ENCODE measurements at regions not wholly inside any gene's neighbourhood (a gene's known extent, or its start where the extent isn't known, plus 50 kb on each side); places are given as distances from the start of the nearest gene placed in this dataset.
A peak's percentile ranks its signal among the peaks of the same experiment; 100 is the strongest.

- intact Hi-C loops (cut with DNase I; ENCODE audit: low total_unique reads): no loop called here
- 94 to 99% methylated on average over 2 of the region's 2 CpGs for WGBS, 2 donors
- no peak for DNase-seq (ENCODE audit: low spot score in 2 of 2)
Measured at GRCh38 chr5:36370073-36370472, 68.4 kb upstream of the RANBP3L start.

GRCh38 chr5:36371366-36371765 lies 69.7 kb upstream of the RANBP3L start:
- TF ChIP-seq POLR2A (IDR thresholded peaks at IDR 0.05): no peak
- TF ChIP-seq, protein P1, sequence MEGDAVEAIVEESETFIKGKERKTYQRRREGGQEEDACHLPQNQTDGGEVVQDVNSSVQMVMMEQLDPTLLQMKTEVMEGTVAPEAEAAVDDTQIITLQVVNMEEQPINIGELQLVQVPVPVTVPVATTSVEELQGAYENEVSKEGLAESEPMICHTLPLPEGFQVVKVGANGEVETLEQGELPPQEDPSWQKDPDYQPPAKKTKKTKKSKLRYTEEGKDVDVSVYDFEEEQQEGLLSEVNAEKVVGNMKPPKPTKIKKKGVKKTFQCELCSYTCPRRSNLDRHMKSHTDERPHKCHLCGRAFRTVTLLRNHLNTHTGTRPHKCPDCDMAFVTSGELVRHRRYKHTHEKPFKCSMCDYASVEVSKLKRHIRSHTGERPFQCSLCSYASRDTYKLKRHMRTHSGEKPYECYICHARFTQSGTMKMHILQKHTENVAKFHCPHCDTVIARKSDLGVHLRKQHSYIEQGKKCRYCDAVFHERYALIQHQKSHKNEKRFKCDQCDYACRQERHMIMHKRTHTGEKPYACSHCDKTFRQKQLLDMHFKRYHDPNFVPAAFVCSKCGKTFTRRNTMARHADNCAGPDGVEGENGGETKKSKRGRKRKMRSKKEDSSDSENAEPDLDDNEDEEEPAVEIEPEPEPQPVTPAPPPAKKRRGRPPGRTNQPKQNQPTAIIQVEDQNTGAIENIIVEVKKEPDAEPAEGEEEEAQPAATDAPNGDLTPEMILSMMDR (IDR thresholded peaks at IDR 0.05): no peak
- no peak overlapping the region for H3K4me3 ChIP-seq (ENCODE audit: low read depth, poor library complexity, severe bottlenecking)
- 86 to 87% methylated on average over 6 of the region's 6 CpGs for WGBS, 2 donors

More at GRCh38 chr5:36370073-36370472, 68.4 kb upstream of the RANBP3L start:
- no peak overlapping the region for H3K4me3 ChIP-seq (ENCODE audit: low read depth, poor library complexity, severe bottlenecking)
- TF ChIP-seq POLR2A (IDR thresholded peaks at IDR 0.05): no peak
- TF ChIP-seq, protein P1 (IDR thresholded peaks at IDR 0.05): no peak

DNA sequence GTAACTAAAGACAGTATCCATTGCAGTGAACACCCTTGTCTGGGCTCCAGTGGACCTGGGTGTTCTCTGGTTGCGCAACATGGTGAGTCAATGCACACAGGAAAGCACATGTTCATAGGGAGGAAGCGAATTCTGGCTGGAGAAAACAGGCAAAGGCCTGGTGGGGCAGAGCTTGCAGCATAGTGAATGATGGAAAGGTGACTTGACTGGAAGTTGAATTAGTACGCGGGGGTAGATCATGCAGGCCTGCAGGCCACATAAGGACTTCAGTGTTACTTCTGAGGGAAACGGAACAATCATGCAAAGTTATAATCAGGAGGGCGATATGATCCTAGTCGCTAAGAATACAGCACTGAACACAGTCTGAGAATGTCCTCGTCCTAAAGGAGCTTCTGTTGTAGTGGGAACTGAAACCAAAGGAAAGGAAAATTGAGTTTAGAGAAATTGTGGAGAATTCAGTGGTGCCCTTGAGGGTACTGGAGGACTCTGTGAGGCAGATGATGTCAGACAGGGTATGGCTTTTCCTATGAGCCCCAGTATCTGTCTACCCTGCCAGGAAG lies 71.9 kb upstream of the RANBP3L start:
- TF ChIP-seq, protein P1 (IDR thresholded peaks at IDR 0.05): no peak
- no peak for TF ChIP-seq POLR2A (IDR thresholded peaks at IDR 0.05)
- H3K4me3 ChIP-seq (ENCODE audit: low read depth, poor library complexity, severe bottlenecking): no peak overlapping the region
- intact Hi-C loops (cut with DNase I; ENCODE audit: low total_unique reads): no loop called here
- WGBS, 2 donors: 41 to 51% methylated on average over 8 of the region's 8 CpGs
- peak; percentile 94 to 95 for DNase-seq (ENCODE audit: low spot score in 2 of 2)

More at GRCh38 chr5:36371366-36371765, 69.7 kb upstream of the RANBP3L start:
- intact Hi-C loops (cut with DNase I; ENCODE audit: low total_unique reads): no loop called here
- DNase-seq (ENCODE audit: low spot score in 2 of 2): no peak

GRCh38 chr5:36374266-36374862 lies 72.7 kb upstream of the RANBP3L start:
- no peak overlapping the region for H3K4me3 ChIP-seq (ENCODE audit: low read depth, poor library complexity, severe bottlenecking)
- intact Hi-C loops (cut with DNase I; ENCODE audit: low total_unique reads): no loop called here
- TF ChIP-seq, protein P1 (IDR thresholded peaks at IDR 0.05): no peak
- TF ChIP-seq POLR2A (IDR thresholded peaks at IDR 0.05): no peak
- DNase-seq (ENCODE audit: low spot score in 2 of 2): peak in 1 of 2 donors; percentile 49
- 75 to 76% methylated on average over 3 of the region's 3 CpGs for WGBS, 2 donors

DNA sequence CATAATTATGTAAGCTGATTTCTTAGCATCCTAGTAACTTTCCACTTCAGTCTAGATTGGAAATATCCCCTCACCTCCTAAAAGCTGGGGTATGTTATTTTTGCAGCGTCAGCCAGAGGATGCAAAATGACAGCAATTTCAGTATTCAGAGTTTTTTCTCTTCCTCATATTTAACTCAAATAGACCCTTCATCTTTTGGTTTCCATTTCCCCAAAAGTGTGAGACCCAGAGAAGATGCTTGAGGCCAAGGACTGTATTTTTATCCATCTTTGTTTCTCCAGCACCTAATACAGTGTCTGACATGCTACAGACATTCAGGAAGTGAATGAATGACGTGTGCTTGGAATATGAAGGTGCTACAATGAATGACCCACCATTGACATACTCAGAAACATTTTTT lies 75.5 kb upstream of the RANBP3L start:
- 73 to 79% methylated on average over 2 of the region's 2 CpGs for WGBS, 2 donors
- TF ChIP-seq, protein P1 (IDR thresholded peaks at IDR 0.05): no peak
- TF ChIP-seq POLR2A (IDR thresholded peaks at IDR 0.05): no peak
- DNase-seq (ENCODE audit: low spot score in 2 of 2): no peak
- H3K4me3 ChIP-seq (ENCODE audit: low read depth, poor library complexity, severe bottlenecking): no peak overlapping the region
- intact Hi-C loops (cut with DNase I; ENCODE audit: low total_unique reads): no loop called here

DNA sequence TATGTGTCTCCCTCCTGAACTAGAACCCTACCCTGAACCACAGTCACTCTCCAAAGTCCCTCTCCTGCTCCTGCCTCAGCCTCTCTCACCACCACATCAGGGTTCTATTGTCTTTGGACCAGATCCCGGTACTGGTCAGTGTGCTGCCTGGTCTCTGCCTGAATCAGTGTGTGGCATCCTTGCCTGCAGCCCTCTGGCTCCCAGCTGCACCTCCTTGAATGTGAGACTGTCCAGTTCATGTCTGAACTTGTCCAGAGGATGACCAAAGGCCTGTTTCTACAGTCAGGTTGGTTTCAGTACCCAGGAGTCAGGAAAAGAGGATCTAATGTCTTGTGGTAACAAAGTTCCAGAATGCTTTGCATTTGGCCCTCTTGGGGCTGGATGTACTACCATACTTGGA lies 76.8 kb upstream of the RANBP3L start:
- intact Hi-C loops (cut with DNase I; ENCODE audit: low total_unique reads): no loop called here
- no peak overlapping the region for H3K4me3 ChIP-seq (ENCODE audit: low read depth, poor library complexity, severe bottlenecking)
- DNase-seq (ENCODE audit: low spot score in 2 of 2): no peak
- WGBS, 2 donors: 91 to 95% methylated on average over 1 of the region's 1 CpG
- TF ChIP-seq, protein P1 (IDR thresholded peaks at IDR 0.05): no peak

All from lower leg skin (tissue), 4 donors.